IPS-18a (cell line): ENCODE measurements at regions not wholly inside any gene's neighbourhood (a gene's known extent, or its start where the extent isn't known, plus 50 kb on each side); places are given as distances from the start of the nearest gene placed in this dataset.

ENCODE experiments used
- H3K27ac ChIP-seq: one replicate; pipeline ENCODE4 v1.5.1; 2013; ENCODE audit warnings: low read length
- H3K27me3 ChIP-seq: one replicate; pipeline ENCODE4 v1.6.1; 2013; ENCODE audit warnings: mild to moderate bottlenecking, low read length; ENCODE audit not compliant: control insufficient read depth, insufficient read depth
- H3K36me3 ChIP-seq: one replicate; pipeline ENCODE4 v1.6.1; 2013; ENCODE audit warnings: low read depth, low read length; ENCODE audit not compliant: control insufficient read depth
- H3K4me1 ChIP-seq: one replicate; pipeline ENCODE4 v1.6.1; 2013; ENCODE audit warnings: low read depth, low read length; ENCODE audit not compliant: control insufficient read depth
- H3K4me3 ChIP-seq: one replicate; pipeline ENCODE4 v1.5.1; 2013; ENCODE audit warnings: low read length
- H3K9ac ChIP-seq: one replicate; pipeline ENCODE4 v1.6.1; 2013; ENCODE audit warnings: mild to moderate bottlenecking, low read length, moderate library complexity
- H3K9me3 ChIP-seq: one replicate; pipeline ENCODE4 v1.6.1; 2013; ENCODE audit warnings: low read depth, low read length; ENCODE audit not compliant: control insufficient read depth

DNA sequence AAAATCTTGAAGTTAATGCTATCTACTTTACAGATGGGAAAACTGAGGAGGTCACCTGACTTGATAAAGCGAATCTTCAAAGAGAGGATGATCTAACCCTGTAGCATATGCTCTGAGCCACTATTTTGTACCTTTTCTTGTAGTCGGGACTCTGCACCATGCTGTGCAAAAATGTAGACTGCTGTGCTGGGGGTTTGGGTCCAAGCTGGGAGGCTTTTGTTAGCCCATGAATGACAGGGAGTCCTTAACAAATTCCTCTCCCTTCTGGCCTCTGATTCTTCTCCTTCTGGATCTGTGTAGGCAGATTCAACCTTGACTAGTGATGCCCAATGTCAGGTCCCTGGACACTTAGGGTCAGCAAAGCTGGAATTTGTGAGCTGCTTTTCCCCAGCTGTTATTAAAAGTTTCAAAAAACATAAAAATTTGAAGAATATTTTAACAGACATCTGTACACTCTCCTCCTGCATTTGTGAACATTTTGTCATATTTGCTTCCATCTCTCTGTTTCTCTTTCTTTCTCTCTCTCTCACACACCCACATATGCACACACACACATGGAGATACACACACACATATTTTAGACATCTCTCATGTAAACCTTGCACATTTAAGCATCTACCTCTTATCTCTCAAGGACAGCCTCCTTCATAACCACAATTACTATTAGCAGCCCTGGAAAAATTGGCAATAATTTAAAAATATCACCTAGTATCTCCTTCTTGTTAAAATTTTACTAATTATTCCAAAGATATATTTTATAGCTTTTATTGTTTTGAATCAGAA is 335.0 kb upstream of the TRIB2 start:
- H3K27me3 ChIP-seq: no peaks in the 10 kb centered on the region
- peaks cover 11% of the 10 kb centered on the region for H3K4me1 ChIP-seq
- H3K27ac ChIP-seq: no peak overlapping the region
- no peaks in the 10 kb centered on the region for H3K36me3 ChIP-seq
- no peak overlapping the region for H3K4me3 ChIP-seq
- no peaks in the 10 kb centered on the region for H3K9me3 ChIP-seq
- H3K9ac ChIP-seq: no peak overlapping the region

- no peaks in the 10 kb centered on the region for H3K36me3 ChIP-seq
- no peaks in the 10 kb centered on the region for H3K9me3 ChIP-seq
- H3K27ac ChIP-seq: no peak overlapping the region
- H3K4me3 ChIP-seq: no peak overlapping the region
- H3K27me3 ChIP-seq: no peaks in the 10 kb centered on the region
- no peak overlapping the region for H3K9ac ChIP-seq
- H3K4me1 ChIP-seq: peaks cover 11% of the 10 kb centered on the region
Measured at GRCh38 chr2:12382366-12382765, 334.4 kb upstream of the TRIB2 start.

DNA sequence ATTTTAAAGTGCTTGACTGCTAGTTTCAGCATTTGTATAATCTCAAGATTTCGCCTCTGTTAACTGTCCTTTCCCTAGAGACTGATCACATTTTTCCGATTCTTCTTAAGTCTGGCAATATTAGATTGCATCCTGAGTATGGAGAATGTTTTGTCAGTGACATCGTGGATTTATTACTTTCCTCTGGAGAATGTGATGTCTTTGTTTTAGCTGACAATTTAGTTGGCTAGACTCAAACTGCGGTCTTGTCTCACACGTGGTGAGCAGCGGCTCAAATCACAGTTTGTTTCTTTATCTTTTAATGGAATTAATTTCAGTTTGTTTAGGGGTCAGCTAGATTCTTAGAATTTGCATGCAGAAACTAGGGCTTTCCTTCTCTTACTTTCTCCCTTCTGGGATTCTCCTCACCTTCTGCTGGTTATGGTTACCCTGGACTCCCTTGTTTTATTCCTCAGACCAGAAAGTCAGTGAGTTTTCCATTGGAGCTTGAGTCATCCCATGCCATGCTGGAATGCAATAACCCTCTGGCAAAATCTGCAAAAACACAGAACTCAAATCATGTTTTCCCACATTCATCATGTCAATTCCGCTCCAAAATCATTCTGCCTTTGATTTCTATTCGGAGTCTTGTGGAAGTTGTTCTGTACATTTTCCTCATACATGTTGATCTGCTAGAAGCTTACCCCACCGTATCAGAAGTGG is 327.2 kb upstream of the TRIB2 start:
- H3K4me3 ChIP-seq: no peak overlapping the region
- H3K36me3 ChIP-seq: no peaks in the 10 kb centered on the region
- no peaks in the 10 kb centered on the region for H3K27me3 ChIP-seq
- H3K27ac ChIP-seq: no peak overlapping the region
- H3K4me1 ChIP-seq: no peaks in the 10 kb centered on the region
- H3K9ac ChIP-seq: no peak overlapping the region
- H3K9me3 ChIP-seq: no peaks in the 10 kb centered on the region

DNA sequence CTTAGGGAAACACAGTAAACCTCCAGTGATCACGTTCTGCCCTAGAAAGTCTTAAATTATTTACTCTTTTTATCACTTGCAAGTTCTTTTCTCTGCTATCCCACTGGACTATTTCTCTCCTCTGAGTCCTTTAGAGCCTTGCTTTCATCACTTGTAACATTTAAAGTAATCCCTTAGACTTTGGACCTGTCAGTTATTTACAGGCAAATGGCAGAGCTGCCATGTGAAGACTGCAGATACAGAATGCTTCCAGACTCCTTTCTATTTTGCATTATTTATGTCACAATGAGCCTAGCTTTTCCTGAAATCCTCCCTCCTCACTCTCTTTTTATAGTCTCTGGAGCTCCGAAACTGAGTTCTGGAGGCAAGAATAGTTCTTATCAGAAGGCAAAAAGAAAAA is 325.6 kb upstream of the TRIB2 start:
- no peaks in the 10 kb centered on the region for H3K36me3 ChIP-seq
- H3K4me1 ChIP-seq: no peaks in the 10 kb centered on the region
- no peaks in the 10 kb centered on the region for H3K27me3 ChIP-seq
- no peak overlapping the region for H3K4me3 ChIP-seq
- H3K9ac ChIP-seq: no peak overlapping the region
- H3K9me3 ChIP-seq: no peaks in the 10 kb centered on the region
- no peak overlapping the region for H3K27ac ChIP-seq

GRCh38 chr2:12396699-12397098 is 320.0 kb upstream of the TRIB2 start:
- Histone ChIP-seq H3K9ac (no peak overlapping the region), H3K4me3 (no peak overlapping the region), H3K27me3 (no peaks in the 10 kb centered on the region), H3K9me3 (no peaks in the 10 kb centered on the region), H3K27ac (no peak overlapping the region), H3K36me3 (no peaks in the 10 kb centered on the region), H3K4me1 (peaks cover 6% of the 10 kb centered on the region)

GRCh38 chr2:12397854-12398253 is 318.9 kb upstream of the TRIB2 start:
- no peak overlapping the region for H3K4me3 ChIP-seq
- H3K4me1 ChIP-seq: peaks cover 6% of the 10 kb centered on the region
- no peaks in the 10 kb centered on the region for H3K27me3 ChIP-seq
- H3K9me3 ChIP-seq: peaks cover 4% of the 10 kb centered on the region
- H3K36me3 ChIP-seq: no peaks in the 10 kb centered on the region
- no peak overlapping the region for H3K27ac ChIP-seq
- no peak overlapping the region for H3K9ac ChIP-seq

DNA sequence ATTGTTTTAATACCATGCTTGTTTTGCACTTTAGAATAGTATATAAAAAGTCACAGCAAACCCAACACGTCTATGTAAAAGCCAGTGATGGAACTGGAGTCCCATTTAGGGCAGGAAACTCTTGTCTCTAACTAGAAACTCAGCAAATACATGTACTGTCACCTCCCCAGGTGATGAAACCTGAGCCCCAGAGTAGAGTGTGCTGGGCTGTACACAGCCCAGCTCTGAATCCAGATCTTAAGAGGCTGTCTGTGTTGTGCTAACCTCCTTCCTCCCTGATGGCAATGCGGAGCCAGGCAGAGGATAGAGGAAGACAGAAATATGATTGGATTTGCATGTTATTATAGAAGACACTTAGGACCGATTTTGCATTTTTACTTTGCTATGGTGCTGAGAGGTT is 317.5 kb upstream of the TRIB2 start:
- no peak overlapping the region for H3K27ac ChIP-seq

DNA sequence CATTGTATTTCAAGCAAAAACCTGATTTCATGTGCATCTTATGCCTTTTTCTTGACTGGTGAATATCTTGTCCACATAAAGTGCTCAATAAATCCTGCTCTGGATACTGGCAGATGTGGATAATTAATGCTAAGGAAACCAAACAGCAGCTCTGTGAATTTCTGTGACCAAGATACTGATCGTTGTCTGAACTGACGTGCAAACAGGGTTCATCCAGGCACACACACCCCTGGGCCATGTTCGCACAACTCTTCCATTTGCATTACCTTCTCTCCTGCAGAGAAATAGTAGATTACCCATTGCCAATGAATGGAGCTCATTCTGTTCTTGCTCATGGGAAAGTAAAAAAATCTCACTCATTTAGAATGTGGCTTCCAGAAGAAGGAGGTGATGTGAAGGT is 316.2 kb upstream of the TRIB2 start:
- Histone ChIP-seq H3K27me3 (no peaks in the 10 kb centered on the region), H3K9me3 (peaks cover 11% of the 10 kb centered on the region), H3K4me3 (no peak overlapping the region), H3K9ac (no peak overlapping the region), H3K36me3 (no peaks in the 10 kb centered on the region), H3K27ac (no peak overlapping the region), H3K4me1 (peaks cover 6% of the 10 kb centered on the region)

More for the DNA sequence above, 317.5 kb upstream of the TRIB2 start:
- Histone ChIP-seq H3K4me3 (no peak overlapping the region), H3K27me3 (no peaks in the 10 kb centered on the region), H3K9ac (no peak overlapping the region), H3K4me1 (peaks cover 6% of the 10 kb centered on the region), H3K36me3 (no peaks in the 10 kb centered on the region), H3K9me3 (peaks cover 11% of the 10 kb centered on the region)

DNA sequence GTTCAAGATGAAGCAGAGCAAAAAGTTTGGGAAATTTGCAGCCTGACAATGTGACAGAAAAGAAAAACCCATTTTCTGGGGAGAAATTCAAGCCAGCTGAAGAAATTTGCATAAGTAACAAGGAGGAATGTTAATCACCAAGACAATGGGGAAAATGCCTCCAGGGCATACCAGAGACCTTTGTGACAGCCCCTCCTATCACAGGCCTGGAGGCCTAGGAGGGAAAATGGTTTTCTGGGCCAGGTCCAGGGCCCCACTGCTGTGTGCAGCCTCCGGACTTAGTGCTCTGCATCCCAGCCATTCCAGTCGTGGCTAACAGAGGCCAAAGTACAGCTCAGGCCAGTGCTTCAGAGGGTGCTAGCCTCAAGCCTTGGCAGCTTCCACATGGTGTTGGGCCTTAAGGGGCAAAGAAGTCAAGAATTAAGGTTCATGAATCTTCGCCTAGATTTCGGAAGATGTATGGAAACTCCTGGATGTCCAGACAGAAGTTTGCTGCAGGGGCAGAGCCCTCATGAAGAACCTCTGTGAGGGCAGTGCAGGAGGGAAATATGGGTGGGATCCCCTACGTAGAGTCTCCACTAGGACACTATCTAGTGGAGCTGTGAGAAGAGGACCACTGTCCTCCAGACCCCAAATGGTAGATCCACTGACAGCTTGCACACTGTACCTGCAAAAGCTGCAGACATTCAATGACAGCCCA is 314.1 kb upstream of the TRIB2 start:
- Histone ChIP-seq H3K27ac (no peak overlapping the region), H3K9ac (no peak overlapping the region), H3K9me3 (peaks cover 11% of the 10 kb centered on the region), H3K4me1 (peaks cover 6% of the 10 kb centered on the region), H3K36me3 (no peaks in the 10 kb centered on the region), H3K27me3 (no peaks in the 10 kb centered on the region), H3K4me3 (no peak overlapping the region)

DNA sequence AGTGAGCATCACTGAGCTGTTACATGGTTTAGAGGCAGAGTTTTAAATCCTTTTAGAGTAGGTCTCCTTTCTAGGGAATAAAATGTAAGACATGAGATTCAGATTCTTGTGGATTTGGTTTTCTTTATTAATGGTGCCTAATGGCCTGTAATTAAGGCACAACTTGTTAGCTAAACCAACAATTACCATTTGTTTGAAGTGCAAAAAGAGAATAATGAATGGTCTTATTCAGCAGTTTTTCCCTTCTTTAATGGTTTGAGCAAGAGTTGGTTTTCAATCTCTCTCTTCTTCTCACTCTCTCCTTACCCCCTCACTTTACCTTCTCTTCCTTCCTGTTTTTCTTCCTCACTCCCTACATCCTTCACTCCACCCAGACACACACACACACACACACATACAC is 312.2 kb upstream of the TRIB2 start:
- Histone ChIP-seq H3K36me3 (no peaks in the 10 kb centered on the region), H3K4me3 (no peak overlapping the region), H3K27me3 (no peaks in the 10 kb centered on the region), H3K4me1 (no peaks in the 10 kb centered on the region), H3K9ac (no peak overlapping the region), H3K27ac (no peak overlapping the region), H3K9me3 (peaks cover 11% of the 10 kb centered on the region)

- no peak overlapping the region for H3K4me3 ChIP-seq
- H3K4me1 ChIP-seq: no peaks in the 10 kb centered on the region
- H3K36me3 ChIP-seq: no peaks in the 10 kb centered on the region
- no peak overlapping the region for H3K27ac ChIP-seq
- H3K27me3 ChIP-seq: no peaks in the 10 kb centered on the region
- H3K9me3 ChIP-seq: peaks cover 11% of the 10 kb centered on the region
- H3K9ac ChIP-seq: no peak overlapping the region
Measured at GRCh38 chr2:12407160-12407559, 309.6 kb upstream of the TRIB2 start.
